HEK293T (cell line): ENCODE measurements at regions not wholly inside any gene's neighbourhood (a gene's known extent, or its start where the extent isn't known, plus 50 kb on each side); places are given as distances from the start of the nearest gene placed in this dataset.

Source experiments
- HDGF ChIP-seq: fragments of 450-650 bp; IDR thresholded peaks from 2 replicates; pipeline ENCODE4 v1.6.1; 2017; ENCODE audit warnings: antibody characterized with exemption, borderline replicate concordance
- L3MBTL2 ChIP-seq: fragments of 450-650 bp; conservative IDR thresholded peaks from 2 replicates; pipeline ENCODE4 v1.6.1; 2016; ENCODE audit warnings: mild to moderate bottlenecking
- NFRKB ChIP-seq: fragments of 450-650 bp; IDR thresholded peaks from 2 replicates; pipeline ENCODE4 v1.6.1; 2016; ENCODE audit warnings: mild to moderate bottlenecking, moderate library complexity
- PKNOX1 ChIP-seq: fragments of 450-650 bp; IDR thresholded peaks from 2 replicates; pipeline ENCODE4 v1.6.1; 2016
- ZNF384 ChIP-seq: fragments of 450-650 bp; IDR thresholded peaks from 2 replicates; pipeline ENCODE4 v1.6.1; 2016

- TF ChIP-seq ZNF384 (no peak), PKNOX1 (no peak), HDGF (no peak), L3MBTL2 (no peak), NFRKB (no peak)
These were observed 273.0 kb downstream of the ELAVL2 start for GRCh38 chr9:23552876-23553601.
